ENCODE measurements at regions not wholly inside any gene's neighbourhood (a gene's known extent, or its start where the extent isn't known, plus 50 kb on each side); places are given as distances from the start of the nearest gene placed in this dataset.

- no peak for DNase-seq
Measured at GRCh38 chr18:24831871-24832665, 371.6 kb downstream of the HRH4 start.

DNA sequence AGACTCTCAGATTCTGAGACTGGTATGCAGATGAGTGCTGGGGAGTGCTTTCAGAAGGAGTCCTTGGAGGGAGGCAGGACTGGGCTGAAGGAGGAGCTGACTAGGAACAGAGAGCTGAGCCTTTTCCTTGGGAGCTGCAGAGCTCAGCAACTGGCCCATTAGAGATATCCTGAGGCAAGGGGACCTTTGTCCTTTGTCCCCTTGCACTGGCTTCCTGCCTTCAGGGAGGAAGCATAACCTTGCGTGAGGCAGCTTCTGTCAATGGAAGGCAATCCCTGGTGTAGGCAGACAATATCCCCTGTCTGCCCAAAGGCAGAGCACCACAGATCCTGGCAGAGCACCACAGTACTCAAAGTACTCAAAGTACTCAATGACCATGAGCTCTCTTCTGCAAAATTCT, 375.3 kb downstream of the HRH4 start:
- DNase-seq, result no peak

DNA sequence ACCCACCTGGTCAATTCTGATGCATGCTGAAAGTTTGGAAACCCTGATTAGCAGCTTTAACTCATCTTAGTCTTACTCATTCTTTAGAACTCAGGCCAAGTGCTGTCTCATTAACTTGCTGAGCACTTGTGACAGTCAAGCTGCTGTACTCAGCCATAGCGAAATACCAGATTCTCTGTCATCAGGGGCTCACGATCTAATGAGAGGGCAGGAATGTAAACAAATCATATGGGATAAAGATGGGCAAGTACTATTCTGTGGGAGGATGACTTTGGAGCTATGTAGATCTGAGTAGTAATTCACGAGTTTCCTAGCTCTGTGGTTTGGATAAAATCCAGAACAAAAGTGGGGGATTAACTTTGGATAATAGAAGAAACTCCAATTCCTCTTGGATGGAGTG, 376.6 kb downstream of the HRH4 start:
- peak; percentile 82 for DNase-seq

DNA sequence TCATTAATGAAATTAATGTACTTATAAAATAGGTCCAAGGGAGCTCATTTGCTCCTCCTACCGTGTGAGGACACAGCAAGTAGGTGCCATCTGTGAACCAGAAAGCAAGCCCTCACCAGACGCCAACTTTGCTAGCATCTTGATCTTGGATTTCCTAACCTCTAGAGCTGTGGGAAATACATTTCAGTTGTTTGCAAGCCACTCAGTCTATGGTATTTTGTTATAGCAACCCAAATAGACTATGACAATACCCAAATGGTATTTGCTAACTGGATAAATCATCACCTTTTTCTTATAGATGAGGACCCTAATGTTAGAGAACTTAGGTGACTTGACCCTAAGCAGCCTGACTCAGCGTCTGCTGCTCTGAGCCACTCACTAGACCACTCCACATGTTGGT, 379.6 kb downstream of the HRH4 start:
- DNase-seq, result no peak

GRCh38 chr18:24840640-24841039, 380.2 kb downstream of the HRH4 start:
- no peak for DNase-seq

DNA sequence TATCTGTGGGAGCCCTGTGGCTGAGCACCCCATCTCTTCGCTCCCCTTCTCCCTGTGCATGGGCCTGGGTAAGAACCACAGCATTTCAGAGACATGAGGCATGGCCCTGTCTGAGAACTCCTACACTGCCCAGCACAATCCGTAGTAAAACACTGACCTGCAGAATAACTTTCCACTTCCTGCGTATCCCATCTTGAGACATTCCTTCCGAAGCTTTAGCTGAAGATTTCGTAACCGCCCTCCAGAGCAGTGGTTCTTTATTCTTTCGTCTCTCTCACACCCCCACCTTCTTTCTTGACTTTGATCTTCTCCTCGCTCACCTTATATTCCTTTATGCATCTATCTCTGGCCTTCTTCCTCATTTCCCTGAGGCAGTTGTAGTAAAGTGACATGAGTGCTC, 381.1 kb downstream of the HRH4 start:
- DNase-seq, result no peak

DNA sequence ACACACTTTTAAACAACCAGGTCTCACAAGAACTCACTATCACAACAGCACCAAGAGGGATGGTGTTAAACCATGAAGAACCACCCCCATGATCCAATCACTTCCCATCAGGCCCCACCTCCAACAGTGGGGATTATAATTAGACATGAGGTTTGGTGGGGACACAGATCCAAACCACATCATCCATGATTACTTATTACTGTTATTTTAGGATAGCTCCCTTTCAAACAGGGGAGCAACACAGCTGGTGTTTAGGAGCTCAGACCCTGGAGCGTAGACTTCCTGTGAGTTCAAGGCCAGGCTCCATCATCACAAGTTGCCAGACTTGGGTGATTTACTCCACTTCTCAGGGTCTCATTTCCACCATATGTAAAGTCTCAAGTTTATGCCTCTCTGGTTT, 382.7 kb downstream of the HRH4 start:
- DNase-seq, result no peak

- DNase-seq, result no peak
Measured at GRCh38 chr18:24846138-24846537, 385.7 kb downstream of the HRH4 start.

GRCh38 chr18:24850532-24850931, 390.1 kb downstream of the HRH4 start:
- no peak for DNase-seq

GRCh38 chr18:24853076-24853475, 392.6 kb downstream of the HRH4 start:
- no peak for DNase-seq

DNA sequence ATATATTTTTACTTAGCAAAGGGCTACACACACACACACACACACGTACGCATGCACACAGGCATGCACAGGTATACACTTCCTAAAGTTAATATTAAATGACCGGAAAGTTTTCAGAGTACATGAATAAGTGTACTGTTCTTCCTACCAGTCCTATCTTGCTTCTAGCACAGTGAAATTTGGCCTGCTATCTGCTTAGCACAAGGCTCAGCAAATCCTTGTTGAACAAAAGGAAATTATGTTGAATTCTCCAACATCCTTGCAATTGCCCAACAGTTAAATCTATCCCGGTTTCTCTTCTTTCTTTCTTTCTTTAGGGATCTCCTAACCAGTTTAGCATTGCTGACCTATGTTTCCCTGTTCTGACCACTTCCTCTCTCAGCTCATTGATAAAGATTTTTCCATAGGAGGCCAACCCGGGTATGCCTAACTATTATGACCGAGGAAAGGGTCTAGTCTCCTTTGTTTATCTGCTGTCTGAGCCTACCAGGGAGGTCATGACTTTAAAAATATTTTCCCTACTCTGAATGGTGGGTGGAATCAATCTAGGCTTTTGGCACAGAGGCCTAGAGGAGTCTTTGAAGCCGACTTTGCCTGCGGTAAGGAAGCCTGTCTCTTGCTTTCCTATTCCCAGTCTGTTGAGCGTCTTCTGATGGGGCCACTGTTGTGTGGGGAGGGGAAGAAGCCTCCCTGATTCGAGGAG, 400.7 kb downstream of the HRH4 start:
- DNase-seq, result no peak

GRCh38 chr18:24862201-24862816, 401.9 kb downstream of the HRH4 start:
- DNase-seq, result no peak

DNA sequence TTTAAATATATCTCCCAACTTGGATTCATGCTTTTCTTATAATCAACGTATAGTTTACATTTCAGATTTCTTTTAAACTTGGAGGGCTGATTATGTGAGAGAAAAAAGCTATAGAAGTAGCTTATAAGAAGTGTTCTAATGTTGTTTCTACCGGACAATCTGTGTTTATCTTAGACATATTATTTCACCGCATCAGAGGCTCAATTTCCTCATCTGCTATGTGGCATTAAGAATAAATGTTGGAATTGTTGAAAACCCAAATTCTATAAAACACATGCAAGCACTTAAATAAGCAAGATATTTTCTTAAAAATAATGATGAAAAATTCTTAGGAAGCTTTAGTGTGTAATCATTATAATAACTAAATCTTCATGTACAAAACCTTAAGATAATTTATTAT, 407.9 kb downstream of the HRH4 start:
- no peak for DNase-seq

DNA sequence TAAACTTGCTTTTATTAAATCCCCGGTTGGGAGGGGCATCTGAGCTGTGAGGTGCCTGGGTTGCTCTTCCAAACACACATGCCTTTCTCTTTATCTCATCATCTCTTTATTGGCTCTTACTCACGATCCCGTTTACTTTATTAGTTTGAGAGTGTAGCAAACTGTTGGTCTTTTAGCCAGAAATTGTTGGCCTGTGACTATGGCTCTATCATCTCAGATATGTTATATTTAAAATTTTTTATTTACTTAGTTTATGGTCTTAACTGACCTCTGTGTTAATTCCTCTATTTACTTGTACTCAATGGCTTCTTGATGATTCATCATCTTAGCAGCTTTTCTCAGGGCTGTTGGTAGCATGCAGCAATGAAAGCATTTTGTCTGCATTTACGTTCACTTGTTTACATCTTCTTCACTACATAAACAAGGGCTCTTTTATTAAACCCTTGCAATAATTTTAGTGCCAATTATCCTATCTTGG, 408.4 kb downstream of the HRH4 start:
- no peak for DNase-seq

DNA sequence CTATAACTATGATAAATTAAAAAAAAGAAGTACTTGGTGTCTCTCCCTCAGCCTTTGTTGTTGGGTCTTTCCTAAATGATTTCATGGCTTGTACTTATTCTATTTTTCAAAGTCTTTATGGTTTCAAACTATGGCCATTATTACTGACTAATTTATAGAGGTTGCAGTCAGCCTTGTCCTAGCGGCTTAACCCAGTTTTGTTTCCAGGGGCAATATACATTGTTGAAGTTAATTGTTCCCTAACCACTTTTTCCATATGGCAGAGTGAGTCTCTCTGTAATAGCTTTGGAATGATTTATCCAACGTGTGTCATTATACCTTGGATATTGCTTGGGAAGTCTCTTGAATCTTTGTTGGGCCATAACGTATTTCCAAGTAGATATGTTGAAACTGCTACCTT, 408.8 kb downstream of the HRH4 start:
- DNase-seq, result no peak

DNA sequence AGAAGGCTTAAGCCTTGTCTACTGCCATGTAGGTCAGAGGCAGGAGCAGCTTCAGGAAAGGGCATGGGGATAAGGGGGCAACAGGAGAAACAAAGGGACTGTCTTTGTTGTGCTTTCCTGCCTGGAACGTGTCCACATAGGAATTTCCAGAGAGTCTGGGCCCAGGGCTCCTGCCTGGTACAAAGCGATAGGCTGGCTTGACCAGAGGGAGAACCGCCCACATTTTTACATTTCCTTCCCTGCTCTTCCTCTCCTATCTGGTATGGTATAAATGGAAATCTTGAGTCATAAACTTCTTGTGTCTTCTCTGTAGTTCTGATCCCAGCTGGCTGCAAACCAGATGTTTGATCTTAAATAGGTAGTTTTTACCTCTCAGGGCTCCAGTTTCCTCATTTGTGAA, 414.8 kb downstream of the HRH4 start:
- DNase-seq, result no peak

GRCh38 chr18:24875777-24876176, 415.3 kb downstream of the HRH4 start:
- peak; percentile 11 for DNase-seq

- DNase-seq, result no peak
Measured at GRCh38 chr18:24876266-24876665, 415.8 kb downstream of the HRH4 start.

DNA sequence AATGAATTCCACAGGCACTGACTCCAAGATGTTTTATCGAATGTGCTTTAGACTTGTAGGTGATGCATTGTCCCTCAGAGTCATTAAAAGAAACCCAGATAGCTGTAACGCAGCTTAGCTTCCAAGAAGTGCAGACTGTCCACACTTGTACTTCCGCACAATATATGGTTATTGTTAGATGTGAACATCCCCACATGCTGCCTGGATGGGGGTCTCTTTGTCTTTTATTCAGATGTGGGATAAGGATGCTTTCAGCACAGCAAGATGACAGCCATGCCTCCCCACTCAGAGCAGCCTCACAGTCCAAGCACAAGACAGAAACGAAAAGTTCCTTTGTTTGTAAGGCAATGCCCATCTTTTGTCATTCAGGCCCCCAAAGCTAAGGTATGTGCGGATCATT, 416.6 kb downstream of the HRH4 start:
- no peak for DNase-seq

DNA sequence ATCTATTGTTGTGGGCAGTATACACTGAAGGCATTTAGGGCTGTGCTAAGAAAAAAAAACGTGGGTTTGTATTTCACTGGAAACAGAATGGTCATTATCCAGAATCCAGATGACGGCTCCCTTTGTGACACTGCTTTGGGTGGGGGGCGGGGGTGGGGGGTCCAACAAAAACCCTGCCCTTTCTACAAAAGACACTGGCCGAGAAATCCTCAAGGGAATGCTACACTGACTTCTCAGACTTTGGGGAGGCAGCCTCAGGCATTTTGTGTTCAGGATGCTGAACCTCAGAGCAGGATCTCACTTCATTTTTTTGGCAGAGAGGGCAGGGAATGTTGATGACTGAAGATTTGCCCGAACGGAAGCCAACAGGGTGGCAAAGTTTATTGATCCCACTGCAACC, 417.1 kb downstream of the HRH4 start:
- no peak for DNase-seq

- peak; percentile 72 for DNase-seq
Measured at GRCh38 chr18:24878289-24878688, 417.9 kb downstream of the HRH4 start.

DNA sequence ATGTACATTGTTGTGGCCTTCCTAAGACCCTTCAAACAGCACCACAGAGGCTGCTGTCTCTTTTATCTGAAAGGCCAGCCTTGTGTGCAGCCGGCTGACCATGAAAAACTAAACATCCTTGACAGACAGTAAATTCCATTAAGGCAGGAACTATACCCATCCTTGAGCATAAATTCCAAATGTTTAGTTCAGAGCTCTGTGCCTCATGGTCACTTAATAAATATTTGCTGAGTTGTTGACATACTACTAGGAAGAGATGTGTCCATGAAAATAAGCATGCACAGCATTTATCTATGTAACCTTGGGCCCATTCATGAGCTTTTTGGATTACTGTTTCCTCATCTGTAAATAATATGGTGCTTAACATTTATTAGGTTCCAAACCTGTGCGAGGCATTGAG, 424.8 kb downstream of the HRH4 start:
- DNase-seq, result no peak

- DNase-seq, result no peak
Measured at GRCh38 chr18:24894880-24895279, 434.4 kb downstream of the HRH4 start.

- DNase-seq, result no peak
Measured at GRCh38 chr18:24897461-24897860, 437.0 kb downstream of the HRH4 start.
